Calu3 (cell line): ENCODE measurements at regions not wholly inside any gene's neighbourhood (a gene's known extent, or its start where the extent isn't known, plus 50 kb on each side); places are given as distances from the start of the nearest gene placed in this dataset.

ENCODE experiments used
- BruUV-seq: library from RNA; stranded (reverse); fragments of 400-500 nt; replicated peaks from 2 replicates; lab custom pipeline; 2021; lab: Mats Ljungman, UMichigan
- CTCF ChIA-PET: fragments of 300-600 bp; sonication (Branson Sonifier 250); formaldehyde crosslinking; loops from one replicate; lab custom pipeline; 2022; ENCODE audit warnings: antibody characterized with exemption; lab: Charles Lee
- DNase-seq: peaks from one replicate; pipeline ENCODE4 v3.0.0; 2022
- H3K27ac Mint-ChIP-seq: one replicate; pipeline ENCODE4 v1.8.0; 2022; ENCODE audit warnings: mixed read lengths; ENCODE audit not compliant: unreplicated experiment
- H3K27me3 Mint-ChIP-seq: one replicate; pipeline ENCODE4 v1.8.0; 2022; ENCODE audit warnings: mixed read lengths; ENCODE audit not compliant: unreplicated experiment
- H3K36me3 Mint-ChIP-seq: one replicate; pipeline ENCODE4 v1.8.0; 2022; ENCODE audit warnings: mild to moderate bottlenecking, moderate library complexity, mixed read lengths; ENCODE audit not compliant: insufficient read depth, unreplicated experiment
- H3K4me1 Mint-ChIP-seq: one replicate; pipeline ENCODE4 v1.8.0; 2022; ENCODE audit warnings: mild to moderate bottlenecking, low read depth, mixed read lengths; ENCODE audit not compliant: unreplicated experiment
- H3K4me3 Mint-ChIP-seq: one replicate; pipeline ENCODE4 v1.8.0; 2022; ENCODE audit warnings: mild to moderate bottlenecking, low read depth, moderate library complexity, mixed read lengths; ENCODE audit not compliant: unreplicated experiment
- H3K9me3 Mint-ChIP-seq: one replicate; pipeline ENCODE4 v1.8.0; 2022; ENCODE audit warnings: low read depth, mixed read lengths; ENCODE audit not compliant: unreplicated experiment
- intact Hi-C: fragments of 100-400 bp; cut with micrococcal nuclease; formaldehyde crosslinking; loops from one replicate; pipeline ENCODE4 v1.10.0; 2022; ENCODE audit not compliant: unreplicated experiment
- TF ChIP-seq, protein P1 (sequence below): fragments of 200-600 bp; IDR thresholded peaks from one replicate; pipeline ENCODE4 v1.8.0; 2022; ENCODE audit warnings: antibody characterized with exemption; ENCODE audit not compliant: unreplicated experiment

GRCh38 chr14:89701211-89702043 is 253.1 kb downstream of the EFCAB11 start:
- no peaks in the 10 kb centered on the region for H3K4me1 Mint-ChIP-seq
- H3K36me3 Mint-ChIP-seq = peaks cover 7% of the 10 kb centered on the region
- DNase-seq = peak; percentile 80
- no peaks in the 10 kb centered on the region for H3K27me3 Mint-ChIP-seq
- H3K27ac Mint-ChIP-seq = no peak overlapping the region
- TF ChIP-seq, protein P1, sequence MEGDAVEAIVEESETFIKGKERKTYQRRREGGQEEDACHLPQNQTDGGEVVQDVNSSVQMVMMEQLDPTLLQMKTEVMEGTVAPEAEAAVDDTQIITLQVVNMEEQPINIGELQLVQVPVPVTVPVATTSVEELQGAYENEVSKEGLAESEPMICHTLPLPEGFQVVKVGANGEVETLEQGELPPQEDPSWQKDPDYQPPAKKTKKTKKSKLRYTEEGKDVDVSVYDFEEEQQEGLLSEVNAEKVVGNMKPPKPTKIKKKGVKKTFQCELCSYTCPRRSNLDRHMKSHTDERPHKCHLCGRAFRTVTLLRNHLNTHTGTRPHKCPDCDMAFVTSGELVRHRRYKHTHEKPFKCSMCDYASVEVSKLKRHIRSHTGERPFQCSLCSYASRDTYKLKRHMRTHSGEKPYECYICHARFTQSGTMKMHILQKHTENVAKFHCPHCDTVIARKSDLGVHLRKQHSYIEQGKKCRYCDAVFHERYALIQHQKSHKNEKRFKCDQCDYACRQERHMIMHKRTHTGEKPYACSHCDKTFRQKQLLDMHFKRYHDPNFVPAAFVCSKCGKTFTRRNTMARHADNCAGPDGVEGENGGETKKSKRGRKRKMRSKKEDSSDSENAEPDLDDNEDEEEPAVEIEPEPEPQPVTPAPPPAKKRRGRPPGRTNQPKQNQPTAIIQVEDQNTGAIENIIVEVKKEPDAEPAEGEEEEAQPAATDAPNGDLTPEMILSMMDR = no peak
- H3K4me3 Mint-ChIP-seq = peak overlapping the region; percentile 57
- CTCF ChIA-PET = interaction anchor here (1.3 kb wide), 1 partner anchor 11 kb away, joined by 3 read pairs; no protein-coding TSS in a partner anchor
- BruUV-seq = no TSS peak
- intact Hi-C loops = no loop called here
- no peaks in the 10 kb centered on the region for H3K9me3 Mint-ChIP-seq

DNA sequence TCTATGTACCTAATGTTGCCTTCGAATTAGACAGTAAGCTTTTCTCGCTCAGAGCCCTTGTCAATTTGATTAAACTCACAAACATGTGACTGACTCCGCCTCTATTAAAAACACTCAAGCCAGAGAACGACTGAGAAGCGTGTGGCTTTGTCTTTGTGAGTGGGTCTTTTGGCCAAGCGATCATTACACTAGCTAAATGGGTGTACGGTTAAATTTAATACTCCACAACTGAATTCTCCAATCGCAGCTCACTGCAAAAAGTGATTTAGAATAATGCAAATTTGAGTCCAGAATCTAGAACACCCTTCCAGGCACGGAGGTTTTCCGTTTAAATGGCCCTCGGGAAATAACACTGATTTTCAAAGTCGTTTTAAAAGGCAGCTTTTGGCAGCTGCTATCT is 253.7 kb downstream of the EFCAB11 start:
- BruUV-seq = no TSS peak
- CTCF ChIA-PET = no interaction called here

GRCh38 chr14:89699071-89699470 is 255.5 kb downstream of the EFCAB11 start:
- Mint-ChIP-seq H3K27ac (no peak overlapping the region), H3K4me1 (no peaks in the 10 kb centered on the region), H3K36me3 (peaks cover 7% of the 10 kb centered on the region), H3K4me3 (no peak overlapping the region), H3K27me3 (no peaks in the 10 kb centered on the region), H3K9me3 (no peaks in the 10 kb centered on the region)
- DNase-seq = no peak
- TF ChIP-seq, protein P1 = no peak
- BruUV-seq = no TSS peak
- intact Hi-C loops = no loop called here
- CTCF ChIA-PET = no interaction called here

More for the DNA sequence above, 253.7 kb downstream of the EFCAB11 start:
- TF ChIP-seq, protein P1 = no peak
- Mint-ChIP-seq H3K4me3 (peak overlapping the region; percentile 57), H3K27me3 (no peaks in the 10 kb centered on the region), H3K4me1 (no peaks in the 10 kb centered on the region), H3K9me3 (no peaks in the 10 kb centered on the region), H3K27ac (no peak overlapping the region), H3K36me3 (peaks cover 7% of the 10 kb centered on the region)
- intact Hi-C loops = no loop called here
- DNase-seq = no peak

DNA sequence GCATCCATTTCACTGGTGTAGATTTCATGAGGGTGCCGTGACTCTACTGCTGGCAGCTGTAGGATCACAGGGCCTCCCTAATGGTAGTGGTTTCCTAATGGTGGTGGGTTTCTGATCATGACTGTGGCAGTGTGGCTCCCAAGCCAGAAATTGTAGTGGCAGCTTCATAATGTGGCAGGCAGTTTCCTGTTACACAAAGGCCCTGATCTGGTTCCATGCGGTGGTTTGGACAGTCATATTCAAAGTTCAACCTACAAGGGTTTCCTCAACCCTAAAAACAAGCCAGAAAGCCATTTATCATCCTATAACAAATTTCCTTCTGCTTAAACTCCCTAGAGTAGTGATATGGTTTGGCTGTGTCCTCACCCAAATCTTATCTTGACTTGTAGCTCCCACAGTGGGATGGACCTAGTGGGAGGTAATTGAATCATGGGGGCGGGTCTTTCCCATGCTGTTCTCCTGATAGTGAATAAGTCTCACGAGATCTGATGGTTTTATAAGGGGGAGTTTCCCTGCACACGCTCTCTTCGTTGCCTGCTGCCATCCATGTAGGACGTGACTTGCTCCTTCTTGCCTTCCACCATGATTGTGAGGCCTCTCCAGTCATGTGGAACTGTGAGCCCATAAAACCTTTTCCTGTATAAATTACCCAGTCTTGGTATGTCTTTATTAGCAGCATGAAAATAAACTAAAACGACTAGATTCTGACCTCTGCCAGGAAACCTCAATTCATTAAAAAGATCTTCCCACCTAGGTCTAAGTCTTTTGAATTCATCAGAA is 257.1 kb downstream of the EFCAB11 start:
- TF ChIP-seq, protein P1 = no peak
- Mint-ChIP-seq H3K36me3 (peaks cover 7% of the 10 kb centered on the region), H3K27ac (no peak overlapping the region), H3K27me3 (no peaks in the 10 kb centered on the region), H3K4me1 (no peaks in the 10 kb centered on the region), H3K9me3 (no peaks in the 10 kb centered on the region), H3K4me3 (no peak overlapping the region)
- no TSS peak for BruUV-seq
- no peak for DNase-seq
- intact Hi-C loops = no loop called here
- CTCF ChIA-PET = no interaction called here
